ENCODE measurements at regions not wholly inside any gene's neighbourhood (a gene's known extent, or its start where the extent isn't known, plus 50 kb on each side); places are given as distances from the start of the nearest gene placed in this dataset.

DNA sequence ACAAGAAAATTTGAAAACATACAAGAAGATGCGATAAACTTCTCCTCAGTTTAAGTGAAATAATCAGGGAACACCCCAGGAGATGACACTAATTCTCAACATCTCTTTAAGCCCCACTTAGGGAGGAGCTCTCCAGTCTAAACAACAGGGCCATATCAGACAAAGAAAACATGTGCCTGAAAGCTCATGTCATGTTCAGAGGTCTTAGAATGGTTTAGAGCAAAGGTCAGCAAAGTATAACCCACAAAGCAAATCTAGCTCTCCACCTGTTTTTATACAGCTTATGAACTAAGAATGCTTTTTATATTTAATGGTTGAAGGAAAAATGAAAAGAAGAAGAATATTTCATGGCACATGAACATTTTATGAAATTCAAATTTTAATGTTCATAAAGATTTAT lies 155.6 kb upstream of the NOL4 start:
- no peak for TF ChIP-seq POLR2AphosphoS5 (IDR thresholded peaks at IDR 0.05; ENCODE audit: low read depth, low read length)
- no peak for TF ChIP-seq POLR2A (IDR thresholded peaks at IDR 0.05; ENCODE audit: low read depth, low read length)
- no peak for TF ChIP-seq TAF1 (IDR thresholded peaks at IDR 0.05; ENCODE audit: low read depth, low read length)

Measured in GM12891 (cell line).